ENCODE measurements at regions not wholly inside any gene's neighbourhood (a gene's known extent, or its start where the extent isn't known, plus 50 kb on each side); places are given as distances from the start of the nearest gene placed in this dataset.

- no peak for TF ChIP-seq CTCF (IDR thresholded peaks at IDR 0.05)
- no peak for TF ChIP-seq POLR2A (IDR thresholded peaks at IDR 0.05)
Observed at GRCh38 chr1:148374101-148374500, 109.0 kb downstream of the PPIAL4G start.

All from testis (tissue), 2 donors.